Ishikawa (cell line): ENCODE measurements at regions not wholly inside any gene's neighbourhood (a gene's known extent, or its start where the extent isn't known, plus 50 kb on each side); places are given as distances from the start of the nearest gene placed in this dataset.
"Not testable (repeated sequence)": the region's sequence is repeated elsewhere in the genome, so short reads cannot be mapped to it uniquely, and the experiment has no call there.

Experiments
- TCF12 ChIP-seq: IDR thresholded peaks from 2 replicates; pipeline ENCODE4 v1.6.1; 2012; ENCODE audit warnings: low read depth
- YY1 ChIP-seq: IDR thresholded peaks from 2 replicates; pipeline ENCODE4 v1.6.1; 2012; ENCODE audit warnings: low read depth
- ZBTB7A ChIP-seq: IDR thresholded peaks from 2 replicates; pipeline ENCODE4 v1.6.1; 2012; ENCODE audit warnings: low read depth

DNA sequence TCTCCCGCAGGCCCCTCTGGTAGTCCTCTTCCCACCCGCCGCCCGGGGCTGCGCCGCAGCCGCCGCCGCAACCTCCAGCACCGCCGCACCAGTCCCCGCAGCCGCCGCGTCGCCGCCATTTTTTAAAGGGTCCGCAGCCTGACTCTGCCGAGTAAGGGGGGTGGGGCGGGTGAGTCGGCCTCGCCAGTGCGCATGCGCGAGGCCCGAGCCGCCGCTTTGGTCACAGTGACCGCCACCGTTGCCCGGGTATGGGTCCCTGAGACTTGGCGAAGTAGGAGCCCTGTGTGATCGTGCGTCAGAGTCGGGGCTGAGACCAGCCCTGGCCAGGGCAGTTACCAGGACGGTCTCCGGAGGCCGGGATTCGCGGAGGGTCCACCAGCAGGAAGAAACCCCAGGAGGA, 169.6 kb upstream of the ZNG1F start:
- not testable (repeated sequence) for TF ChIP-seq TCF12, ZBTB7A
- peak; percentile 84 for TF ChIP-seq YY1
